Ovary (tissue), 3 donors: ENCODE measurements at regions not wholly inside any gene's neighbourhood (a gene's known extent, or its start where the extent isn't known, plus 50 kb on each side); places are given as distances from the start of the nearest gene placed in this dataset.

Experiments
- CTCF ChIP-seq, 3 donors: fragments of 450-650 bp in 2 of 3; fragments of 200-600 bp in 1 of 3; IDR thresholded peaks; one replicate each; pipeline versions ENCODE4 v1.5.1 to v1.8.0; 2016 to 2022; ENCODE audit warnings: antibody characterized with exemption in 3 of 3, mild to moderate bottlenecking in 1 of 3
- POLR2A ChIP-seq: fragments of 450-650 bp; IDR thresholded peaks from one replicate; pipeline ENCODE4 v1.6.1; 2017; ENCODE audit warnings: antibody characterized with exemption, mild to moderate bottlenecking, moderate library complexity
- donor health status: DM: no; HTN: no; CAD: no.

- TF ChIP-seq CTCF (IDR thresholded peaks at IDR 0.05) (no peak), POLR2A (no peak)
Measured at GRCh38 chr9:118271331-118271730, 567.1 kb downstream of the TLR4 start.
